ENCODE measurements at regions not wholly inside any gene's neighbourhood (a gene's known extent, or its start where the extent isn't known, plus 50 kb on each side); places are given as distances from the start of the nearest gene placed in this dataset.

DNA sequence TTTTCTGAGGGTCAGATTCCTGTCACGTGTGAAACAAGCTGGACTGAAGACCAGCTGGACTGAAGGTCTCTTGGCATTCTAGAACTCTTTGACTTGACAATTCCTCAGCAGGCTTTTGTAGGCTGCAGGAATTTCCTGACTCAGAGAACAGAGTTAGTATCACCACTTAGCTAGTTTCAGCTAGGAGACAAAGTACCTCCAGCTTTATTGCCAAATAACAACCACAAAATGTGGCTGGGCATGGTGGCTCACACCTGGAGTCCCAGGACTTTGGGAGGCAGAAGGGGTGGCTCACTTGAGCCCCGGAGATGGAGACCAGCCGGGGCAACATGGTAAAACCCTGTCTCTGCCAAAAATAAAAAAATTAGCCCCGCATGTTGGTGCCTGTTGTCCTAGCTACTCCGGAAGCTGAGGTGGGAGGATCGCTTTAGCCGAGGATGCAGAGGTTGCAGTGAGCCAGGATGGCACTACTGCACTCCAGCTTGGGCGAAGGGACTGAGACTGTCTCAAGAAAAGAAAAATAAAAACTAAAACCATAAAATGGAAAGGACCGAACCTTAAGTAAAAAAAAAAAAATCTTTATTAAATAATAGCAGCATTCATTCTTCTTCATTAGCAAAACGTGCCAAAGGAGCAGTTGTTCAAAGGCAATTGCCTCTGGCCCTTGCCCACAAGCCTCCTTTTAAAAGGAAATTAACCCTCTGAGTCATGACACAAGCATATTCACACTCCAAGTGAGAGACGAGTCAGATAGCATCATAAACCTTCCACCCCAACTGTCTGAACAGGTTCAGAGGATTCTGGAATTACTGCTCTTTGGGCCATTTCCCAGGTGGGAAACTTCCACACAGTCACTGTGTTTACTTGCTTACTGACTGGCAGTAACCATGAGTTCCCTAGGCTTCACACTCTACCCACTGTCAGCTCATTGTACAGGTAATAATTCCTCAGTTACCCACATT is 88.9 kb downstream of the MYL12B start:
- Histone ChIP-seq H3K9me3 (ENCODE audit: severe bottlenecking) (no peaks in the 10 kb centered on the region), H3K36me3 (no peaks in the 10 kb centered on the region), H3K27me3 (ENCODE audit: insufficient read depth, low read depth, severe bottlenecking) (no peaks in the 10 kb centered on the region), H3K4me3 (ENCODE audit: low read depth, low read length) (no peak overlapping the region), H3K27ac (no peak overlapping the region)
- no peak for DNase-seq
- TF ChIP-seq, protein P1, sequence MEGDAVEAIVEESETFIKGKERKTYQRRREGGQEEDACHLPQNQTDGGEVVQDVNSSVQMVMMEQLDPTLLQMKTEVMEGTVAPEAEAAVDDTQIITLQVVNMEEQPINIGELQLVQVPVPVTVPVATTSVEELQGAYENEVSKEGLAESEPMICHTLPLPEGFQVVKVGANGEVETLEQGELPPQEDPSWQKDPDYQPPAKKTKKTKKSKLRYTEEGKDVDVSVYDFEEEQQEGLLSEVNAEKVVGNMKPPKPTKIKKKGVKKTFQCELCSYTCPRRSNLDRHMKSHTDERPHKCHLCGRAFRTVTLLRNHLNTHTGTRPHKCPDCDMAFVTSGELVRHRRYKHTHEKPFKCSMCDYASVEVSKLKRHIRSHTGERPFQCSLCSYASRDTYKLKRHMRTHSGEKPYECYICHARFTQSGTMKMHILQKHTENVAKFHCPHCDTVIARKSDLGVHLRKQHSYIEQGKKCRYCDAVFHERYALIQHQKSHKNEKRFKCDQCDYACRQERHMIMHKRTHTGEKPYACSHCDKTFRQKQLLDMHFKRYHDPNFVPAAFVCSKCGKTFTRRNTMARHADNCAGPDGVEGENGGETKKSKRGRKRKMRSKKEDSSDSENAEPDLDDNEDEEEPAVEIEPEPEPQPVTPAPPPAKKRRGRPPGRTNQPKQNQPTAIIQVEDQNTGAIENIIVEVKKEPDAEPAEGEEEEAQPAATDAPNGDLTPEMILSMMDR (IDR thresholded peaks at IDR 0.05; ENCODE audit: low read depth, low read length), result no peak

DNA sequence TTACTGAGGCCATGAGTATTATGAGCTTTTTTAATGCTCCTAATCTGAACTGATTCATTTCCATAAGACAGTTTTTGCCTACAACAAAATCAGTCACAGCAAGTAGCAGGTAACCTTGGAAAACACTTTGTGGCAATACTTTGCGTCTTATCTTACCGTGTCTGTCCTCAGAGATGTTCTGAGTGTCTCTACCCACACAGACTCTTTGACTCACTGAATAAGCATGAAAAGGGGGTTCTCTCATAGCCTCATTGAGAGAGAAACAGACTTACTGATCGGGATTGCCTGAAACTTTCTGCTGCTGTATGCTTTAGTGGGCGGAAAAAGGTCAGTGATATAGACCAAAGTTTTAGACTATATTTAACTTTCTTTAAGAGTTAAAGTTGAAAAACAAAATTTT is 92.6 kb downstream of the MYL12B start:
- no peaks in the 10 kb centered on the region for H3K27me3 ChIP-seq (ENCODE audit: insufficient read depth, low read depth, severe bottlenecking)
- no peak overlapping the region for H3K27ac ChIP-seq
- no peaks in the 10 kb centered on the region for H3K9me3 ChIP-seq (ENCODE audit: severe bottlenecking)
- H3K36me3 ChIP-seq, result no peaks in the 10 kb centered on the region
- no peak overlapping the region for H3K4me3 ChIP-seq (ENCODE audit: low read depth, low read length)
- DNase-seq, result no peak
- TF ChIP-seq, protein P1 (IDR thresholded peaks at IDR 0.05; ENCODE audit: low read depth, low read length), result no peak

- Histone ChIP-seq H3K27ac (no peak overlapping the region), H3K27me3 (ENCODE audit: insufficient read depth, low read depth, severe bottlenecking) (no peaks in the 10 kb centered on the region), H3K36me3 (no peaks in the 10 kb centered on the region), H3K9me3 (ENCODE audit: severe bottlenecking) (no peaks in the 10 kb centered on the region), H3K4me3 (ENCODE audit: low read depth, low read length) (no peak overlapping the region)
- TF ChIP-seq, protein P1 (IDR thresholded peaks at IDR 0.05; ENCODE audit: low read depth, low read length), result no peak
- no peak for DNase-seq
Measured at GRCh38 chr18:3356614-3357013, 93.4 kb upstream of the TGIF1 start.

DNA sequence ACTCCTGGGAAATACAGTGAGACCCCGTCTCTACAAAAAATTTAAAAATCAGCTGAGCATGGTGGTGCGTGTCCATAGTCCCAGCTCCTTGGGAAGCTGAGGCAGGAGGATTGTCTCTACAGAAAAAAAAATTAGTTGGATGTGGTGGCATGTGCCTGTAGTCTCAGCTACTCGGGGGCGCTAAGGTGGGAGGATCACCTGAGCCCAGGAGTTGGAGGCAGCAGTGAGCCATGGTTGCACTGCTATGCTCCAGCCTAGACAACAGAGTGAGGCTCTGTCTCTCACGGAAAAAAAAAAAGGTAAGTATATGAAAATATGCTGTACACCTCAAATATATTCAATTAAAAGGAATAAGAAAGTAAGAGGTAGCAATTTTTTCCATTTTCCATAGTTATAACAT is 92.5 kb upstream of the TGIF1 start:
- Histone ChIP-seq H3K4me3 (ENCODE audit: low read depth, low read length) (no peak overlapping the region), H3K27ac (no peak overlapping the region), H3K9me3 (ENCODE audit: severe bottlenecking) (no peaks in the 10 kb centered on the region), H3K27me3 (ENCODE audit: insufficient read depth, low read depth, severe bottlenecking) (no peaks in the 10 kb centered on the region), H3K36me3 (no peaks in the 10 kb centered on the region)
- TF ChIP-seq, protein P1 (IDR thresholded peaks at IDR 0.05; ENCODE audit: low read depth, low read length), result no peak
- no peak for DNase-seq

DNA sequence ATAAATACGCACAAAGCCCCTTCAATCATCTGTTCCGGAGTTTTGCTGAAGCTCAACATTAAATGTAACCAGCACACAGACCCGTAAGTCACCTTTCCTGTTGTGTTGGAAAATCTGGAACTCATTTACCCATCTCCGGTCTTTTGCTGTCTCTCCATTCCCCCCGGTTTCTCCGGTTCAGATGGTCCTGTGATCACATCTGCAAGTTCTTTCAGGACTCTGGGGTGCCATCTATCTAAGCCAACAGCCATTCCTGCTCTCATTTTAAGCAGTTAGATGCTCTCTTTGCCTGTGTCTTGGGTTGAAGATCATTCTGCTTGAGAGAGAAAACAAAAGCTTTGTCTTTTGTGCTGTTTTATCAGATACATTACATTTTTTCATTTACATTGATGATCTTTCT is 91.7 kb upstream of the TGIF1 start:
- H3K4me3 ChIP-seq (ENCODE audit: low read depth, low read length), result no peak overlapping the region
- no peak overlapping the region for H3K27ac ChIP-seq
- no peaks in the 10 kb centered on the region for H3K27me3 ChIP-seq (ENCODE audit: insufficient read depth, low read depth, severe bottlenecking)
- no peak for DNase-seq
- TF ChIP-seq, protein P1 (IDR thresholded peaks at IDR 0.05; ENCODE audit: low read depth, low read length), result no peak
- H3K36me3 ChIP-seq, result no peaks in the 10 kb centered on the region
- no peaks in the 10 kb centered on the region for H3K9me3 ChIP-seq (ENCODE audit: severe bottlenecking)

Data from WERI-Rb-1 (cell line).